ENCODE measurements at regions not wholly inside any gene's neighbourhood (a gene's known extent, or its start where the extent isn't known, plus 50 kb on each side); places are given as distances from the start of the nearest gene placed in this dataset.

- Histone ChIP-seq H3K27ac (replicated peaks in 1 of 4) (no peak overlapping the region), H3K4me3 (no peak overlapping the region), H3K4me1 (no peaks in the 10 kb centered on the region), H3K27me3 (no peaks in the 10 kb centered on the region), H3K36me3 (no peaks in the 10 kb centered on the region), H3K9me3 (no peaks in the 10 kb centered on the region)
- WGBS, result 84% methylated on average over 5 of the region's 9 CpGs
- TF ChIP-seq EP300 (IDR thresholded peaks at IDR 0.05) (no peak), CTCF (IDR thresholded peaks at IDR 0.05) (no peak), POLR2A (IDR thresholded peaks at IDR 0.05; ENCODE audit: low read depth) (no peak), POLR2AphosphoS5 (IDR thresholded peaks at IDR 0.05) (no peak)
- intact Hi-C loops (cut with DNase I), result no loop called here
- no peak for DNase-seq (ENCODE audit: extremely low spot score)
Observed at GRCh38 chr10:55426138-55426537, 625.1 kb upstream of the PCDH15 start.

- H3K27ac ChIP-seq (replicated peaks in 1 of 4), result no peak overlapping the region
- 45% methylated on average over 7 of the region's 7 CpGs for WGBS
- no peaks in the 10 kb centered on the region for H3K36me3 ChIP-seq
- no peaks in the 10 kb centered on the region for H3K4me1 ChIP-seq
- TF ChIP-seq EP300 (IDR thresholded peaks at IDR 0.05) (no peak), CTCF (IDR thresholded peaks at IDR 0.05) (no peak), POLR2A (IDR thresholded peaks at IDR 0.05; ENCODE audit: low read depth) (no peak), POLR2AphosphoS5 (IDR thresholded peaks at IDR 0.05) (no peak)
- intact Hi-C loops (cut with DNase I), result no loop called here
- no peaks in the 10 kb centered on the region for H3K9me3 ChIP-seq
- no peaks in the 10 kb centered on the region for H3K27me3 ChIP-seq
- DNase-seq (ENCODE audit: extremely low spot score), result no peak
- H3K4me3 ChIP-seq, result no peak overlapping the region
Observed at GRCh38 chr10:55410415-55410885, 609.4 kb upstream of the PCDH15 start.

GRCh38 chr10:55404094-55404493 is 603.1 kb upstream of the PCDH15 start:
- 68% methylated on average over 6 of the region's 6 CpGs for WGBS

GRCh38 chr10:55400075-55400849 is 599.2 kb upstream of the PCDH15 start:
- no peak for TF ChIP-seq POLR2AphosphoS5 (IDR thresholded peaks at IDR 0.05)
- no peak for TF ChIP-seq EP300 (IDR thresholded peaks at IDR 0.05)
- no peak for TF ChIP-seq POLR2A (IDR thresholded peaks at IDR 0.05; ENCODE audit: low read depth)
- TF ChIP-seq CTCF (IDR thresholded peaks at IDR 0.05), result no peak
- intact Hi-C loops (cut with DNase I), result no loop called here
- 65% methylated on average over 3 of the region's 3 CpGs for WGBS
- DNase-seq (ENCODE audit: extremely low spot score), result no peak
- Histone ChIP-seq H3K27me3 (no peaks in the 10 kb centered on the region), H3K9me3 (no peaks in the 10 kb centered on the region), H3K4me3 (no peak overlapping the region), H3K27ac (replicated peaks in 1 of 4) (no peak overlapping the region), H3K4me1 (no peaks in the 10 kb centered on the region), H3K36me3 (no peaks in the 10 kb centered on the region)

More at GRCh38 chr10:55404094-55404493, 603.1 kb upstream of the PCDH15 start:
- no peak overlapping the region for H3K4me3 ChIP-seq
- H3K9me3 ChIP-seq, result no peaks in the 10 kb centered on the region
- H3K36me3 ChIP-seq, result no peaks in the 10 kb centered on the region
- H3K4me1 ChIP-seq, result no peaks in the 10 kb centered on the region
- H3K27ac ChIP-seq (replicated peaks in 1 of 4), result no peak overlapping the region
- intact Hi-C loops (cut with DNase I), result no loop called here
- TF ChIP-seq POLR2A (IDR thresholded peaks at IDR 0.05; ENCODE audit: low read depth), result no peak
- no peaks in the 10 kb centered on the region for H3K27me3 ChIP-seq
- no peak for DNase-seq (ENCODE audit: extremely low spot score)

GRCh38 chr10:55398497-55398882 is 597.5 kb upstream of the PCDH15 start:
- H3K9me3 ChIP-seq, result no peaks in the 10 kb centered on the region
- H3K4me3 ChIP-seq, result no peak overlapping the region
- H3K4me1 ChIP-seq, result no peaks in the 10 kb centered on the region
- 45% methylated on average over 1 of the region's 1 CpG for WGBS
- TF ChIP-seq CTCF (IDR thresholded peaks at IDR 0.05), result no peak
- TF ChIP-seq POLR2A (IDR thresholded peaks at IDR 0.05; ENCODE audit: low read depth), result no peak
- TF ChIP-seq EP300 (IDR thresholded peaks at IDR 0.05), result no peak
- TF ChIP-seq POLR2AphosphoS5 (IDR thresholded peaks at IDR 0.05), result no peak
- H3K27me3 ChIP-seq, result no peaks in the 10 kb centered on the region
- H3K27ac ChIP-seq (replicated peaks in 1 of 4), result no peak overlapping the region
- intact Hi-C loops (cut with DNase I), result no loop called here
- no peaks in the 10 kb centered on the region for H3K36me3 ChIP-seq
- DNase-seq (ENCODE audit: extremely low spot score), result no peak
